ENCODE measurements at regions not wholly inside any gene's neighbourhood (a gene's known extent, or its start where the extent isn't known, plus 50 kb on each side); places are given as distances from the start of the nearest gene placed in this dataset.

- TF ChIP-seq ZNF462 (CRISPR knock-in tag; IDR thresholded peaks at IDR 0.05) (no peak), REST (IDR thresholded peaks at IDR 0.05; ENCODE audit: unreplicated experiment) (no peak), POLR2AphosphoS5 (IDR thresholded peaks at IDR 0.05; ENCODE audit: low read depth) (no peak), EZH2phosphoT487 (IDR thresholded peaks at IDR 0.05; ENCODE audit: unreplicated experiment) (no peak), ZNF114 (CRISPR knock-in tag; IDR thresholded peaks at IDR 0.05) (no peak)
- ATAC-seq: no peak
- H3F3A ChIP-seq (replicated peaks; ENCODE audit: low read depth): no peaks in the 10 kb centered on the region
Measured at GRCh38 chr4:116202524-116202923, 882.9 kb downstream of the TRAM1L1 start.

More at GRCh38 chr4:116202524-116202923, 882.9 kb downstream of the TRAM1L1 start:
- H3K27ac ChIP-seq (ENCODE audit: low read depth): no peak overlapping the region
- no peaks in the 10 kb centered on the region for H3K36me3 ChIP-seq (ENCODE audit: insufficient read depth)
- H3K4me1 ChIP-seq (ENCODE audit: insufficient read depth): no peaks in the 10 kb centered on the region
- no peak for DNase-seq (ENCODE audit: low spot score)
- H3K9me2 ChIP-seq (ENCODE audit: insufficient read depth): no peaks in the 10 kb centered on the region
- H4K20me1 ChIP-seq (replicated peaks; ENCODE audit: insufficient read depth): no peaks in the 10 kb centered on the region
- Mint-ChIP-seq H3K27ac (no peak overlapping the region), H3K27me3 (ENCODE audit: insufficient read depth, low read depth, poor library complexity) (no peaks in the 10 kb centered on the region), H3K4me1 (no peaks in the 10 kb centered on the region), H3K9me3 (no peaks in the 10 kb centered on the region; the same call in 2 of the 3 replicates), H3K36me3 (ENCODE audit: low read depth) (no peaks in the 10 kb centered on the region), H3K4me3 (no peak overlapping the region)
- no peak overlapping the region for H2AFZ ChIP-seq
- no peak overlapping the region for H3K4me3 ChIP-seq
- no peak overlapping the region for H3K4me2 ChIP-seq
- H3K79me2 ChIP-seq (replicated peaks; ENCODE audit: insufficient read depth): no peaks in the 10 kb centered on the region
- H3K27me3 ChIP-seq (ENCODE audit: insufficient read depth): no peaks in the 10 kb centered on the region

Measured in GM23338 (cell line).